ENCODE measurements at regions not wholly inside any gene's neighbourhood (a gene's known extent, or its start where the extent isn't known, plus 50 kb on each side); places are given as distances from the start of the nearest gene placed in this dataset.

DNA sequence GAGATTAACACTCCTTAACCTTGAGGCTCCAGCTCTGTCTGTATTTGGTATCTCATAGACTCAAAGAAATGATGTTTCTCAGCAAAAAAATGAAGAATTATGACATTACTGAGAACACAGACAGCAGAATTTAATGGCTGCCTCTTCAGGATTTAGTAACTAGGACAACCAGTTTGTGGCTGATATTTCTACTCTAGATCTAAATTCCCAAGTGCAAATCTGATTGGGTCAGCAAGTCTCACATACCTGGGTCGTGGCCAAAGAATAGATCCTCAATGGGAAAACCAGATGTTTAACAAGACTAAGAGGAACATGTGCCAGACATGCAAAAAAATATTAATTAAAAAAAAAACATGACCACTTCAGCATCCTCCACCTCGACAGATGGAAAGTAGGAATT is 608.9 kb downstream of the DTWD2 start (continued):
- no peak for TF ChIP-seq BCLAF1 (IDR thresholded peaks at IDR 0.05)
- TF ChIP-seq ETV6 (conservative IDR thresholded peaks at IDR 0.05 in 1 of 2, IDR thresholded peaks at IDR 0.05 in 1 of 2; ENCODE audit: borderline replicate concordance in 1 of 2, low read depth in 1 of 2): no peak
- TF ChIP-seq KLF5 (IDR thresholded peaks at IDR 0.05; ENCODE audit: partially characterized antibody): no peak
- no peak for TF ChIP-seq NR2C1 (IDR thresholded peaks at IDR 0.05)
- TF ChIP-seq HDGF (IDR thresholded peaks at IDR 0.05): no peak
- no peak for TF ChIP-seq NR2F1 (conservative IDR thresholded peaks at IDR 0.05)
- no peak for TF ChIP-seq JUNB (IDR thresholded peaks at IDR 0.05)
- TF ChIP-seq, protein P1, sequence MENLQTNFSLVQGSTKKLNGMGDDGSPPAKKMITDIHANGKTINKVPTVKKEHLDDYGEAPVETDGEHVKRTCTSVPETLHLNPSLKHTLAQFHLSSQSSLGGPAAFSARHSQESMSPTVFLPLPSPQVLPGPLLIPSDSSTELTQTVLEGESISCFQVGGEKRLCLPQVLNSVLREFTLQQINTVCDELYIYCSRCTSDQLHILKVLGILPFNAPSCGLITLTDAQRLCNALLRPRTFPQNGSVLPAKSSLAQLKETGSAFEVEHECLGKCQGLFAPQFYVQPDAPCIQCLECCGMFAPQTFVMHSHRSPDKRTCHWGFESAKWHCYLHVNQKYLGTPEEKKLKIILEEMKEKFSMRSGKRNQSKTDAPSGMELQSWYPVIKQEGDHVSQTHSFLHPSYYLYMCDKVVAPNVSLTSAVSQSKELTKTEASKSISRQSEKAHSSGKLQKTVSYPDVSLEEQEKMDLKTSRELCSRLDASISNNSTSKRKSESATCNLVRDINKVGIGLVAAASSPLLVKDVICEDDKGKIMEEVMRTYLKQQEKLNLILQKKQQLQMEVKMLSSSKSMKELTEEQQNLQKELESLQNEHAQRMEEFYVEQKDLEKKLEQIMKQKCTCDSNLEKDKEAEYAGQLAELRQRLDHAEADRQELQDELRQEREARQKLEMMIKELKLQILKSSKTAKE (IDR thresholded peaks at IDR 0.05; ENCODE audit: low read depth, poor library complexity, severe bottlenecking): no peak
- TF ChIP-seq, protein P2, sequence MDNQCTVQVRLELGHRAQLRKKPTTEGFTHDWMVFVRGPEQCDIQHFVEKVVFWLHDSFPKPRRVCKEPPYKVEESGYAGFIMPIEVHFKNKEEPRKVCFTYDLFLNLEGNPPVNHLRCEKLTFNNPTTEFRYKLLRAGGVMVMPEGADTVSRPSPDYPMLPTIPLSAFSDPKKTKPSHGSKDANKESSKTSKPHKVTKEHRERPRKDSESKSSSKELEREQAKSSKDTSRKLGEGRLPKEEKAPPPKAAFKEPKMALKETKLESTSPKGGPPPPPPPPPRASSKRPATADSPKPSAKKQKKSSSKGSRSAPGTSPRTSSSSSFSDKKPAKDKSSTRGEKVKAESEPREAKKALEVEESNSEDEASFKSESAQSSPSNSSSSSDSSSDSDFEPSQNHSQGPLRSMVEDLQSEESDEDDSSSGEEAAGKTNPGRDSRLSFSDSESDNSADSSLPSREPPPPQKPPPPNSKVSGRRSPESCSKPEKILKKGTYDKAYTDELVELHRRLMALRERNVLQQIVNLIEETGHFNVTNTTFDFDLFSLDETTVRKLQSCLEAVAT (IDR thresholded peaks at IDR 0.05): no peak

Measured in GM12878 (cell line).